ENCODE measurements at regions not wholly inside any gene's neighbourhood (a gene's known extent, or its start where the extent isn't known, plus 50 kb on each side); places are given as distances from the start of the nearest gene placed in this dataset.

GRCh38 chr2:150570712-150571111 lies 83.2 kb upstream of the RND3 start:
- TF ChIP-seq CTCF (IDR thresholded peaks at IDR 0.05; ENCODE audit: insufficient read depth, low read depth, low read length) (no peak), EZH2 (IDR thresholded peaks at IDR 0.05; ENCODE audit: insufficient read depth, low read length) (no peak)

All from astrocyte (in vitro differentiated cells and primary cell).